Osteocyte (in vitro differentiated cells): ENCODE measurements at regions not wholly inside any gene's neighbourhood (a gene's known extent, or its start where the extent isn't known, plus 50 kb on each side); places are given as distances from the start of the nearest gene placed in this dataset.
A peak's percentile ranks its signal among the peaks of the same experiment; 100 is the strongest.
"Not testable (repeated sequence)": the region's sequence is repeated elsewhere in the genome, so short reads cannot be mapped to it uniquely, and the experiment has no call there.

Experiments used
- DNase-seq: peaks from one replicate; pipeline ENCODE4 v3.0.0; 2021; ENCODE audit warnings: mixed read lengths; ENCODE audit not compliant: unreplicated experiment; ENCODE audit errors: extremely low spot score
- H3K27ac Mint-ChIP-seq: one replicate; pipeline ENCODE4 v1.8.0; 2021; ENCODE audit warnings: mild to moderate bottlenecking, mixed read lengths; ENCODE audit not compliant: unreplicated experiment
- H3K27me3 Mint-ChIP-seq: one replicate; pipeline ENCODE4 v1.8.0; 2021; ENCODE audit warnings: mixed read lengths; ENCODE audit not compliant: unreplicated experiment
- H3K36me3 Mint-ChIP-seq: one replicate; pipeline ENCODE4 v1.8.0; 2021; ENCODE audit warnings: mixed read lengths; ENCODE audit not compliant: unreplicated experiment
- H3K4me1 Mint-ChIP-seq: one replicate; pipeline ENCODE4 v1.8.0; 2021; ENCODE audit warnings: mixed read lengths; ENCODE audit not compliant: unreplicated experiment
- H3K4me3 Mint-ChIP-seq: one replicate; pipeline ENCODE4 v1.8.0; 2021; ENCODE audit warnings: mild to moderate bottlenecking, moderate library complexity, mixed read lengths; ENCODE audit not compliant: unreplicated experiment
- H3K9me3 Mint-ChIP-seq: one replicate; pipeline ENCODE4 v1.8.0; 2021; ENCODE audit warnings: mixed read lengths; ENCODE audit not compliant: unreplicated experiment
- TF ChIP-seq, protein P1 (sequence below): fragments of 200-600 bp; sonication (generic); IDR thresholded peaks from 2 replicates; pipeline ENCODE4 v1.5.0; 2021; ENCODE audit warnings: antibody characterized with exemption, mild to moderate bottlenecking, moderate library complexity

DNA sequence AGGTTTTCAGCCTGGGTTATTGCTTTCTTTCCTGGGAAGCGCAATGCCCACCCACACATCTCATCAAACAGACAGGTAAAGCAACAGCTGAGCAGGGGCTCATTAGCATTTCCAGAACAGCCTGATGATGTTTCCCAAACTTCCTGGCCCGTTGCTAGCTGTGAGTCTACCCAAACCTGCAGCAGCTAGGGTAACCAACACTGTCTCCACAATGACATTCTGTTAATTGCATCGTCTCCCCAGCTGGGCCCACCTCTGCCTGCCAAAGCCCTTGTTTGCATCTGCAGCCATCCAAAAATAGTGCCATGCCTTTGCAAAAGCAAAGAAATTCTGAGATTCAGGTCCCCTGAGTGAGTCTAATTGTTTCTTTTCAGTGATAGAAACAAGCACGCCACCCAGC is 273.0 kb downstream of the MED10 start:
- H3K27ac Mint-ChIP-seq: no peak overlapping the region
- peaks cover 12% of the 10 kb centered on the region for H3K9me3 Mint-ChIP-seq
- TF ChIP-seq, protein P1, sequence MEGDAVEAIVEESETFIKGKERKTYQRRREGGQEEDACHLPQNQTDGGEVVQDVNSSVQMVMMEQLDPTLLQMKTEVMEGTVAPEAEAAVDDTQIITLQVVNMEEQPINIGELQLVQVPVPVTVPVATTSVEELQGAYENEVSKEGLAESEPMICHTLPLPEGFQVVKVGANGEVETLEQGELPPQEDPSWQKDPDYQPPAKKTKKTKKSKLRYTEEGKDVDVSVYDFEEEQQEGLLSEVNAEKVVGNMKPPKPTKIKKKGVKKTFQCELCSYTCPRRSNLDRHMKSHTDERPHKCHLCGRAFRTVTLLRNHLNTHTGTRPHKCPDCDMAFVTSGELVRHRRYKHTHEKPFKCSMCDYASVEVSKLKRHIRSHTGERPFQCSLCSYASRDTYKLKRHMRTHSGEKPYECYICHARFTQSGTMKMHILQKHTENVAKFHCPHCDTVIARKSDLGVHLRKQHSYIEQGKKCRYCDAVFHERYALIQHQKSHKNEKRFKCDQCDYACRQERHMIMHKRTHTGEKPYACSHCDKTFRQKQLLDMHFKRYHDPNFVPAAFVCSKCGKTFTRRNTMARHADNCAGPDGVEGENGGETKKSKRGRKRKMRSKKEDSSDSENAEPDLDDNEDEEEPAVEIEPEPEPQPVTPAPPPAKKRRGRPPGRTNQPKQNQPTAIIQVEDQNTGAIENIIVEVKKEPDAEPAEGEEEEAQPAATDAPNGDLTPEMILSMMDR: no peak
- no peaks in the 10 kb centered on the region for H3K4me1 Mint-ChIP-seq
- no peak overlapping the region for H3K4me3 Mint-ChIP-seq
- no peaks in the 10 kb centered on the region for H3K36me3 Mint-ChIP-seq
- DNase-seq: peak; percentile 62
- no peaks in the 10 kb centered on the region for H3K27me3 Mint-ChIP-seq

DNA sequence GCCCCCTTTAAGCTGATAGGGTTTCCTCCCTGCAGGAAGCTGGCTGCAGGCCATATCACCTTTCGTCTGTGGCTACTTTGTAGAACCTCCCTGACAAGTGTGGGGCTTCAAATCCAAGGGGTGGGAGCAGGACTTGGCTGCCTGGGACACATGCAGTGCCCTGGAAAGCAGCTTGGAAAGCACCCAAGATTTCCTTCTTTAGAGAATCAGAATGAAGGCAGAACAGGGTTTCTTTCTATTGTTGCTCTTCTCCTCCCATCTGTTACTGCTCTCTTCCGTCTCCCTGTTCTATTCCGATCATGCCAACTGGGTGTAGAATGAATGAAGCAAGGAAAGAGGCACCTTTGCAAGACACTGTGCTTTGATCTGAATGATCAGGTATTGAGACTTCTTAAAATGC is 282.2 kb downstream of the MED10 start:
- H3K27me3 Mint-ChIP-seq: no peaks in the 10 kb centered on the region
- H3K4me3 Mint-ChIP-seq: no peak overlapping the region
- no peak for DNase-seq
- H3K27ac Mint-ChIP-seq: no peak overlapping the region
- H3K36me3 Mint-ChIP-seq: no peaks in the 10 kb centered on the region
- TF ChIP-seq, protein P1: no peak
- no peaks in the 10 kb centered on the region for H3K4me1 Mint-ChIP-seq
- H3K9me3 Mint-ChIP-seq: peaks cover 23% of the 10 kb centered on the region

DNA sequence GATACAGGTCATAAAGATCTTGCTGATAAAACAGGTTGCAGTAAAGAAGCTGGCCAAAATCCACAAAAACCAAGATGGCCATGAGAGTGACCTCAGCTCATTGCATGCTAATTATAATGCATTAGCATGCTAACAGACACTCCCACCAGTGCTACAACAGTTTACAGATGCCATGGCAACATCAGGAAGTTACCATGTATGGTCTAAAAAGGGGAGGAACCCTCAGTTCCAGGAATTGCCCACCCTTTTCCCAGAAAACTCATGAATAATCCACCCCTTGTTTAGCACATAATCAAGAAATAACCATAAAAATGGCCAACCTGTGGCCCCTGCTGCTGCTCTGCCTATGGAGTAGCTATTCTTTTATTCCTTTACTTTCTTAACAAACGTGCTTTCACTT is 284.2 kb downstream of the MED10 start:
- DNase-seq, H3K27ac Mint-ChIP-seq, H3K36me3 Mint-ChIP-seq, H3K4me3 Mint-ChIP-seq, H3K4me1 Mint-ChIP-seq, H3K27me3 Mint-ChIP-seq: not testable (repeated sequence)
- peaks cover 32% of the 10 kb centered on the region for H3K9me3 Mint-ChIP-seq

DNA sequence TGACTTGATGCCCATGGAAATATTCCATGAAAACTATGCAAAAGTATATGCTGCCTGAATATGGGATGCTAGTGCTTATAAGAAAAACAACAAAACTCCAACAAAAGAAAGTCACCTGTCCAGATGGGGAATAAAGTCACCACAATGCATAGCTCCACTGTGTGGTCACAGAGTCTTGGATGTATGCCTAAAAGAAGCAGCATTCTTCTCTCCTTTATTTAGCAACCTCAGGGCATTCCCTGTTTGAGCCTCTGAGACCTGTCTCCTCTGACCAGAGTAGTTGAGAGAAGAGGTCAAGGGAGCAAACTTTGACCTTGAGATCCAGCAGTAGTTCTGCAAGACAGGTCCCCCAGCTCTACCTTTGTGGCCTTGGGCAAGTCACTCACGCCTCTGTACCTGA is 287.5 kb downstream of the MED10 start:
- no peak overlapping the region for H3K27ac Mint-ChIP-seq
- no peaks in the 10 kb centered on the region for H3K36me3 Mint-ChIP-seq
- no peak overlapping the region for H3K4me3 Mint-ChIP-seq
- no peaks in the 10 kb centered on the region for H3K27me3 Mint-ChIP-seq
- H3K9me3 Mint-ChIP-seq: peaks cover 47% of the 10 kb centered on the region
- H3K4me1 Mint-ChIP-seq: no peaks in the 10 kb centered on the region
- TF ChIP-seq, protein P1: no peak
- no peak for DNase-seq

DNA sequence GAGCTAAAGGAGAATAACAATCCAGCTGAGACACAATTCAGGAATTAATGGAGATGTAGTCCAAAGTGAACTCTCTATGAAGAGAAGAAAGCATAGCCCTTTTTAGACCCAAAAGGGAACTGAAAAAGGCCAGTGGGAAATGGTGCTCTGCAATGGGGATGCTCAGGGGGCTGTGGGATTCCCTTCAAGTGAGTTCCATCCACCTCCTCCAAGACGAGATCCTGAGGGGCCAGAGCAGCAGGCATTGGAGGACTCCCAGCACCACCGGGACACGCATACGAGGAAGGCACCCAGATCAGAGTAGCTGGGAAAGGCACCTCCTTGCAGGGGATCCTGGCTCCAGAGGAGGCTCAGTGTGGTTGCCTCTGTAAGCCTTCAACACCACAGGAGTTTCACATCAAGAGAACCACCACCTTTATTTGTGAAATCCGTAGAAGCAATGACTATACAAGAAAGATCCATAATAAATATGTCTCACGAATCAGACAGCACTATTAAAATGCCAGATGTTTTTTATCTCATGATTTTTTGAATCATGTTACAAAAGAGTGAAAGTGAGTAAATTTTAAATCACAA is 288.2 kb downstream of the MED10 start:
- no peaks in the 10 kb centered on the region for H3K27me3 Mint-ChIP-seq
- TF ChIP-seq, protein P1: no peak
- no peak overlapping the region for H3K4me3 Mint-ChIP-seq
- H3K4me1 Mint-ChIP-seq: no peaks in the 10 kb centered on the region
- H3K27ac Mint-ChIP-seq: no peak overlapping the region
- peaks cover 47% of the 10 kb centered on the region for H3K9me3 Mint-ChIP-seq
- no peaks in the 10 kb centered on the region for H3K36me3 Mint-ChIP-seq
- DNase-seq: no peak

DNA sequence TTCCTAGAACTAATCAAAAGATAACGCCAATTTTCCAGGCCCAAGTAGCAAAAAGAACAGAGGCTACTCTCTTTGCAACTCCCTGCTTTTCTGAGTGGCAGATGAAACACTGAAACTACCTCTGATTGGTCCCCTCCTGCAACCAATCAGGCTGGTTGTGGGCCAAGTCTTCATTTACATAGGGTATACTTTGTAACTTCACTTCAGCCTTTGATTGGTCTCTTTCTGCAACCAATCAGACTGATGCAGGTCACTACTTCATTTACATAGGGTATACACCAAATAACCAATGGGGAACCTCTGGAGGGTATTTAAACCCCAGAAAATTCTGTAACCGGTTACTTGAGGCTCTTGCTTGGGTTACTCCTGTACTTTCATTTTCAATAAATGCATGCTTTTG is 289.6 kb downstream of the MED10 start:
- TF ChIP-seq, protein P1: no peak
- Mint-ChIP-seq H3K36me3 (no peaks in the 10 kb centered on the region), H3K27ac (no peak overlapping the region), H3K4me1 (no peaks in the 10 kb centered on the region), H3K27me3 (no peaks in the 10 kb centered on the region), H3K9me3 (peaks cover 49% of the 10 kb centered on the region), H3K4me3 (no peak overlapping the region)
- DNase-seq: no peak
